ENCODE measurements at regions not wholly inside any gene's neighbourhood (a gene's known extent, or its start where the extent isn't known, plus 50 kb on each side); places are given as distances from the start of the nearest gene placed in this dataset.

DNA sequence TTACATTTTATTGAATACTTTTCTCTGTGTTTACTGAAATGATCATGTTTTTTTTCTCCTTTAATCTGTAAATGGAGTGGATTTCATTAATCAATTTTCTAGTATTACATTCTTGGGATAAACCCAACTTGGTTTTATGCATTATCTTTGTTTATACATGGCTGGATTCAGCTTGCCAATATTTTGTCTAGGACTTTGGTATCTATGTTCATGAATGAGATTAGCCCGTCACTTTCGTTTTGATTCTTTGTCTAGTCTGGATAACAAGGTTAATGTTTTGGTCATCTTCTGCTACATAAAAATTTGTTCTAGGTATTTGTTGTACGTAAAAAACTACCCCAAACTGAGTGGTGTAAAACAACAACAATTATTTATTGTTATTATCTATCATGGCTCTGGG, 127.9 kb upstream of the PAX6 start:
- TF ChIP-seq, protein P1, sequence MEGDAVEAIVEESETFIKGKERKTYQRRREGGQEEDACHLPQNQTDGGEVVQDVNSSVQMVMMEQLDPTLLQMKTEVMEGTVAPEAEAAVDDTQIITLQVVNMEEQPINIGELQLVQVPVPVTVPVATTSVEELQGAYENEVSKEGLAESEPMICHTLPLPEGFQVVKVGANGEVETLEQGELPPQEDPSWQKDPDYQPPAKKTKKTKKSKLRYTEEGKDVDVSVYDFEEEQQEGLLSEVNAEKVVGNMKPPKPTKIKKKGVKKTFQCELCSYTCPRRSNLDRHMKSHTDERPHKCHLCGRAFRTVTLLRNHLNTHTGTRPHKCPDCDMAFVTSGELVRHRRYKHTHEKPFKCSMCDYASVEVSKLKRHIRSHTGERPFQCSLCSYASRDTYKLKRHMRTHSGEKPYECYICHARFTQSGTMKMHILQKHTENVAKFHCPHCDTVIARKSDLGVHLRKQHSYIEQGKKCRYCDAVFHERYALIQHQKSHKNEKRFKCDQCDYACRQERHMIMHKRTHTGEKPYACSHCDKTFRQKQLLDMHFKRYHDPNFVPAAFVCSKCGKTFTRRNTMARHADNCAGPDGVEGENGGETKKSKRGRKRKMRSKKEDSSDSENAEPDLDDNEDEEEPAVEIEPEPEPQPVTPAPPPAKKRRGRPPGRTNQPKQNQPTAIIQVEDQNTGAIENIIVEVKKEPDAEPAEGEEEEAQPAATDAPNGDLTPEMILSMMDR (IDR thresholded peaks at IDR 0.05; ENCODE audit: low read depth, low read length), result no peak
- no peak for TF ChIP-seq EZH2phosphoT487 (IDR thresholded peaks at IDR 0.05; ENCODE audit: low read depth)
